Progenitor cell of endocrine pancreas (in vitro differentiated cells): ENCODE measurements at regions not wholly inside any gene's neighbourhood (a gene's known extent, or its start where the extent isn't known, plus 50 kb on each side); places are given as distances from the start of the nearest gene placed in this dataset.

Experiments
- DNase-seq: peaks from one replicate; pipeline ENCODE4 v3.0.0; 2021; ENCODE audit warnings: low spot score; ENCODE audit not compliant: unreplicated experiment
- H3K27ac Mint-ChIP-seq: 2 replicates; pipeline ENCODE4 v1.8.0; 2021; ENCODE audit warnings: mild to moderate bottlenecking, moderate library complexity, mixed read lengths
- H3K27me3 Mint-ChIP-seq: 2 replicates; pipeline ENCODE4 v1.8.0; 2021; ENCODE audit warnings: mixed read lengths
- H3K36me3 Mint-ChIP-seq: 2 replicates; pipeline ENCODE4 v1.8.0; 2022; ENCODE audit warnings: mixed read lengths; ENCODE audit not compliant: insufficient read depth
- H3K4me1 Mint-ChIP-seq: 2 replicates; pipeline ENCODE4 v1.8.0; 2021; ENCODE audit warnings: low read depth, mixed read lengths
- H3K4me3 Mint-ChIP-seq: 2 replicates; pipeline ENCODE4 v1.8.0; 2021; ENCODE audit warnings: low read depth, mild to moderate bottlenecking, moderate library complexity, mixed read lengths
- H3K9me3 Mint-ChIP-seq: 2 replicates; pipeline ENCODE4 v1.8.0; 2021; ENCODE audit warnings: low read depth, mixed read lengths
- TF ChIP-seq, protein P1 (sequence below): fragments of 200-600 bp; sonication (generic); IDR thresholded peaks from one replicate; pipeline ENCODE4 v1.5.0; 2021; ENCODE audit warnings: antibody characterized with exemption, mild to moderate bottlenecking; ENCODE audit not compliant: unreplicated experiment

DNA sequence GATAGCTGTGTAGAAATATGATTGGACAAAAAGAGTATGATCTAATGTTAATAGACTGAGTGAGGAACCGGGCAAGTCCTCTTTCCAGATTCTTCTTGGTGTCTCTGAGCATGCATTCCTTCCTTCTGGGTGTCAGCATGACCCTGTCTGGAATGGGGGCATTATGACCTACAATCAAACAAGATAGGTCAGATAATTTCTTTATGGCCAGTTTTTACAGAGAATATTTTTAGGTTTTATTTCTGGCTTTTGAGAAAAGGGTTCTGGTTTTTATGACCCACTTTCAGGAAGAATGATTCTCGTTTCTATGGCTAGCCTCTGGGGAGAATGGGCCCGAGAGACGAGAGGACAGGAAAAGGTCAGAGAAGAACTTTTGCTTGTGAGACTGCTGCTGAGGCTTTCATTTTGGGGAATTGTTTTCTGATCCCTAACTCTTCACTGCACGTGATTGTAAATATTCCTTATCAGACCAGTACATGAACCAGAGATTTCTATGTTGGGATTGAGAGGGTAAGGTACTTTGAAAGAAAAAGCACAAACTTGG lies 383.8 kb downstream of the AASDHPPT start:
- TF ChIP-seq, protein P1, sequence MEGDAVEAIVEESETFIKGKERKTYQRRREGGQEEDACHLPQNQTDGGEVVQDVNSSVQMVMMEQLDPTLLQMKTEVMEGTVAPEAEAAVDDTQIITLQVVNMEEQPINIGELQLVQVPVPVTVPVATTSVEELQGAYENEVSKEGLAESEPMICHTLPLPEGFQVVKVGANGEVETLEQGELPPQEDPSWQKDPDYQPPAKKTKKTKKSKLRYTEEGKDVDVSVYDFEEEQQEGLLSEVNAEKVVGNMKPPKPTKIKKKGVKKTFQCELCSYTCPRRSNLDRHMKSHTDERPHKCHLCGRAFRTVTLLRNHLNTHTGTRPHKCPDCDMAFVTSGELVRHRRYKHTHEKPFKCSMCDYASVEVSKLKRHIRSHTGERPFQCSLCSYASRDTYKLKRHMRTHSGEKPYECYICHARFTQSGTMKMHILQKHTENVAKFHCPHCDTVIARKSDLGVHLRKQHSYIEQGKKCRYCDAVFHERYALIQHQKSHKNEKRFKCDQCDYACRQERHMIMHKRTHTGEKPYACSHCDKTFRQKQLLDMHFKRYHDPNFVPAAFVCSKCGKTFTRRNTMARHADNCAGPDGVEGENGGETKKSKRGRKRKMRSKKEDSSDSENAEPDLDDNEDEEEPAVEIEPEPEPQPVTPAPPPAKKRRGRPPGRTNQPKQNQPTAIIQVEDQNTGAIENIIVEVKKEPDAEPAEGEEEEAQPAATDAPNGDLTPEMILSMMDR, result no peak
- H3K9me3 Mint-ChIP-seq, result peaks cover 3% of the 10 kb centered on the region
- no peaks in the 10 kb centered on the region for H3K27me3 Mint-ChIP-seq
- H3K4me3 Mint-ChIP-seq, result no peak overlapping the region
- DNase-seq, result no peak
- H3K27ac Mint-ChIP-seq, result peak overlapping the region; percentile 80
- H3K36me3 Mint-ChIP-seq, result no peaks in the 10 kb centered on the region
- peaks cover 67% of the 10 kb centered on the region for H3K4me1 Mint-ChIP-seq

DNA sequence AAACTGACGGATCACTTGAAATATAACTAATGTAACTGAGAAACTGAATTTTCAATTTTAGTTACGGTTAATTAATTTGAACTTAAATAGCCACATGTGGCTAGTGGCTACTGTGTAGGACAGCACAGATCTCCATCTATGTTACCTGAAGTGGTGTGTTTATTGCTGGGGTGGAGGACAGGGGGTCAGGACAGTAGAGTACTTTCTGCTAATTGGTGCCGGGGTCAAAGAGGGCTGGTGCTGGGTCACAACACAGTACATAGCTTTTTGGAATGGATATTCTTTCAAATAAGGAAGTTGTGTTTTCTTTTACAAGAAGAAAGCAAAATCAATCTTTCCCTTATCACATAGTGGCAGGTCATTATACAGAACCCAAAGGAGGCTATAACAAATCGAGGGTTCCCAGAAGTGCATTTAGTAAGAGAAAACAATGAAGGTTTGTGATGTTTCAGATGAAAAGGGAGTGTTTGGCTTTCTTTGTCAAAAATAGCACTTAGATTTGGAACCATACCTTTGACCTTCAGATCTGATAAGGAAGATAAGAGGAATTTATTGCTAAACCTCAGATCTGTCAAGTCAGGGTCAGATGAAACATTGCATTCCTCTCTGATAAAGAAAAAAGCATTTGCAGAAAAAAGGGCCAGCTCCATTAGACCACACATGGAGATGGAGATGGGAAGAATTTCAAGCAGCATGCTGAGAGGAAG lies 384.5 kb downstream of the AASDHPPT start:
- Mint-ChIP-seq H3K27me3 (no peaks in the 10 kb centered on the region), H3K27ac (peak overlapping the region; percentile 80), H3K36me3 (no peaks in the 10 kb centered on the region), H3K9me3 (peaks cover 3% of the 10 kb centered on the region), H3K4me1 (peaks cover 70% of the 10 kb centered on the region), H3K4me3 (no peak overlapping the region)
- TF ChIP-seq, protein P1, result no peak
- DNase-seq, result no peak

DNA sequence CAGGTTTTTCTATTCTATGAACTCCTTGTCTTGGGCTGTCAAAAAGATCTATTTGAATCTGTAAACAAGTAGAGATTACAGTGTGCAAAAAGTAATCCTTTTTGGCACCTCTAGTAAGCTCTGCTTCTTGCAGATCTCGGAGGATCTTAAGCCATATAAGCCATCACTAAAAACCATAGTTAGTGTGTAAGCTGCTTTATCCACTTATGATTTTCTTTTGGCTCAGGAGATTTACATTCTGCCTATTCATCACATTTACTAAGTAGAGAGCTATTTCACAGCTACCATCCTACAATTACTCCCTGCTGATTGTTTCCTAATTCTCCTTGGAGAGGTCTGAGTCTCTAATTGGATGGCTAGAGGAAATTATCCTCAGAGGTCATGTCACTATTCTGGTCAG lies 385.7 kb downstream of the AASDHPPT start:
- Mint-ChIP-seq H3K4me3 (no peak overlapping the region), H3K27me3 (no peaks in the 10 kb centered on the region), H3K4me1 (peaks cover 81% of the 10 kb centered on the region), H3K9me3 (peaks cover 3% of the 10 kb centered on the region), H3K36me3 (no peaks in the 10 kb centered on the region), H3K27ac (peak overlapping the region; percentile 43)
- TF ChIP-seq, protein P1, result no peak
- no peak for DNase-seq

- peaks cover 3% of the 10 kb centered on the region for H3K9me3 Mint-ChIP-seq
- TF ChIP-seq, protein P1, result no peak
- H3K4me1 Mint-ChIP-seq, result peaks cover 87% of the 10 kb centered on the region
- DNase-seq, result no peak
- no peaks in the 10 kb centered on the region for H3K36me3 Mint-ChIP-seq
- H3K4me3 Mint-ChIP-seq, result no peak overlapping the region
- no peaks in the 10 kb centered on the region for H3K27me3 Mint-ChIP-seq
- peak overlapping the region; percentile 43 for H3K27ac Mint-ChIP-seq
These were observed 386.3 kb downstream of the AASDHPPT start for GRCh38 chr11:106463796-106464201.

- peaks cover 84% of the 10 kb centered on the region for H3K4me1 Mint-ChIP-seq
These were observed 387.3 kb downstream of the AASDHPPT start for GRCh38 chr11:106464728-106465127.

More at GRCh38 chr11:106464728-106465127, 387.3 kb downstream of the AASDHPPT start:
- Mint-ChIP-seq H3K36me3 (no peaks in the 10 kb centered on the region), H3K27me3 (no peaks in the 10 kb centered on the region), H3K9me3 (no peaks in the 10 kb centered on the region), H3K27ac (peak overlapping the region; percentile 34), H3K4me3 (no peak overlapping the region)
- TF ChIP-seq, protein P1, result no peak
- DNase-seq, result no peak
